NB4 (cell line): ENCODE measurements at regions not wholly inside any gene's neighbourhood (a gene's known extent, or its start where the extent isn't known, plus 50 kb on each side); places are given as distances from the start of the nearest gene placed in this dataset.

Source experiments
- POLR2A ChIP-seq: IDR thresholded peaks from 2 replicates; pipeline ENCODE4 v1.6.1; 2011; ENCODE audit warnings: mild to moderate bottlenecking; ENCODE audit not compliant: insufficient read length; ENCODE audit errors: extremely low read depth
- TF ChIP-seq, protein P1 (sequence below): IDR thresholded peaks from 2 replicates; pipeline ENCODE4 v1.6.1; 2011; ENCODE audit warnings: low read depth, low read length

DNA sequence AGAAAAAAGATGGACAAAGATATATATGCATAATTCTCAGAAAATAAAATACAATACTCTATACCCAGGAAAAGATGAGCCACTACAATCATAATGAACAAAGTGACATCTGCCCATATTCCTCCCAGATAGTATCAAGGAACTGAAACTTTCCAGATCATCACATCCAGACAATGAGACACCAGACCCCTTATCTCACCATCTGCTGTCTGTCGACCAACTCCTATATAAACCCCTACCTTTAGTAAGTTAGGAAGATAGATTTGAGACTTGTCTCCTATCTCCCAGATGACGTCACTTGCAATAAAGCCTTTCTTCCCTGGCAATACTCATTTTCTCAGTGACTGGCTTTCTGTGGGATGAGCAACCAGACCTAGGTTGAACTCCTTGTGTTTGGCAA lies 1071.6 kb downstream of the PLOD2 start:
- TF ChIP-seq POLR2A = no peak
- TF ChIP-seq, protein P1, sequence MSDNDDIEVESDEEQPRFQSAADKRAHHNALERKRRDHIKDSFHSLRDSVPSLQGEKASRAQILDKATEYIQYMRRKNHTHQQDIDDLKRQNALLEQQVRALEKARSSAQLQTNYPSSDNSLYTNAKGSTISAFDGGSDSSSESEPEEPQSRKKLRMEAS = no peak
